Right lobe of liver (tissue), 6 donors: ENCODE measurements at regions not wholly inside any gene's neighbourhood (a gene's known extent, or its start where the extent isn't known, plus 50 kb on each side); places are given as distances from the start of the nearest gene placed in this dataset.

Experiments
- ATAC-seq, 4 donors: fragments of 200-7000 bp; cut with Tn5 transposase; one replicate each; pipeline ENCODE4 v1.9.1; 2020; ENCODE audit warnings: mild to moderate bottlenecking in 4 of 4, moderate library complexity in 4 of 4
- DNase-seq, 3 donors: peaks; one replicate each; pipeline ENCODE4 v3.0.0-alpha.2; 2020
- H3K27ac ChIP-seq, 3 donors: fragments of 200-600 bp; one replicate each; pipeline ENCODE4 v1.8.0; 2022
- H3K27me3 ChIP-seq, 2 donors: fragments of 200-600 bp; one replicate each; pipeline ENCODE4 v1.8.0; 2022
- H3K36me3 ChIP-seq, 4 donors: fragments of 200-600 bp; sonication (generic) in 1 of 4; one replicate each; pipeline versions ENCODE4 v1.5.1 to v1.8.0; 2017 to 2022; ENCODE audit warnings: control low read depth in 1 of 4
- H3K4me1 ChIP-seq, 4 donors: fragments of 200-600 bp; sonication (generic) in 1 of 4; one replicate each; pipeline versions ENCODE4 v1.5.1 to v1.8.0; 2017 to 2022; ENCODE audit warnings: control low read depth in 1 of 4
- H3K4me3 ChIP-seq, 3 donors: fragments of 200-600 bp; one replicate each; pipeline ENCODE4 v1.8.0; 2022
- H3K9me3 ChIP-seq, 4 donors: fragments of 200-600 bp; sonication (generic) in 1 of 4; one replicate each; pipeline versions ENCODE4 v1.5.1 to v1.8.0; 2017 to 2022; ENCODE audit warnings: control low read depth in 1 of 4
- POLR2A ChIP-seq: fragments of 450-650 bp; IDR thresholded peaks from one replicate; pipeline ENCODE4 v1.6.1; 2017; ENCODE audit warnings: antibody characterized with exemption, mild to moderate bottlenecking
- WGBS: methylation state at CpG from one replicate; pipeline ENCODE4 v1.1.6; 2018; ENCODE audit warnings: low coverage, low lambda C conversion rate; ENCODE audit not compliant: insufficient coverage; ENCODE audit errors: missing lambda C conversion rate; 5-methylcytosine and 5-hydroxymethylcytosine counted together
- intact Hi-C, 2 donors: fragments of 100-400 bp; cut with DNase I; formaldehyde crosslinking; loops; one replicate each; pipeline versions ENCODE4 v1.11.2 to v1.14.1; 2022
- TF ChIP-seq, protein P1 (sequence below), 4 donors: fragments of 200-600 bp in 3 of 4; fragments of 450-650 bp in 1 of 4; IDR thresholded peaks; one replicate each; pipeline versions ENCODE4 v1.5.1 to v1.8.0; 2016 to 2022; ENCODE audit warnings: antibody characterized with exemption in 4 of 4, mild to moderate bottlenecking in 2 of 4
- donor health status: DM: no; HTN: yes; CAD: no.
- donor health status: DM: no; HTN: no; CAD: no.
- donor health status: DM: no; HTN: no; CAD: no.
- donor health status: DM: no; HTN: yes; CAD: no.
- donor health status: DM: no; HTN: yes; CAD: no.

DNA sequence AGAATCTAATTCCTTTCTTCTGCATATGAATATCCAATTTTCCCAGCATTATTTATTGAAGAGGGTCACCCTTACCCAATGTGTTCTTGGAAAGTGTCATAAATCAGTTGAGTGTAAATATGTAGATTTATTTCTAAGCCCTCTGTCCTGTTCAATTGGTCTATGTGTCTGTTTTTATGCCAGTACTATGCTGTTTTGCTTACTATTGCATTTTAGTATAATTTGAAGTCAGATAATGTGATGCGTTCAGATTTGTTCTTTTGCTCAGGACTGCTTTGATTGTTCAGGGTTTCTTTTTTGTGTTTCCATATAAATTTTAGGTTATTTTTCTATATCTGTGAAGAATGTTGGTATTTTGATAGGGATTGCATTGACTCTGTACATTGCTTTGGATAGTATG, 420.4 kb upstream of the MIS18BP1 start:
- no peak for DNase-seq
- Histone ChIP-seq H3K4me3 (no peak overlapping the region), H3K36me3 (no peaks in the 10 kb centered on the region), H3K9me3 (no peaks in the 10 kb centered on the region), H3K4me1 (no peaks in the 10 kb centered on the region), H3K27me3 (no peaks in the 10 kb centered on the region), H3K27ac (no peak overlapping the region)
- ATAC-seq, result no peak
- WGBS, result 77% methylated on average over 1 of the region's 1 CpG
- intact Hi-C loops, result no loop called here
- TF ChIP-seq, protein P1, sequence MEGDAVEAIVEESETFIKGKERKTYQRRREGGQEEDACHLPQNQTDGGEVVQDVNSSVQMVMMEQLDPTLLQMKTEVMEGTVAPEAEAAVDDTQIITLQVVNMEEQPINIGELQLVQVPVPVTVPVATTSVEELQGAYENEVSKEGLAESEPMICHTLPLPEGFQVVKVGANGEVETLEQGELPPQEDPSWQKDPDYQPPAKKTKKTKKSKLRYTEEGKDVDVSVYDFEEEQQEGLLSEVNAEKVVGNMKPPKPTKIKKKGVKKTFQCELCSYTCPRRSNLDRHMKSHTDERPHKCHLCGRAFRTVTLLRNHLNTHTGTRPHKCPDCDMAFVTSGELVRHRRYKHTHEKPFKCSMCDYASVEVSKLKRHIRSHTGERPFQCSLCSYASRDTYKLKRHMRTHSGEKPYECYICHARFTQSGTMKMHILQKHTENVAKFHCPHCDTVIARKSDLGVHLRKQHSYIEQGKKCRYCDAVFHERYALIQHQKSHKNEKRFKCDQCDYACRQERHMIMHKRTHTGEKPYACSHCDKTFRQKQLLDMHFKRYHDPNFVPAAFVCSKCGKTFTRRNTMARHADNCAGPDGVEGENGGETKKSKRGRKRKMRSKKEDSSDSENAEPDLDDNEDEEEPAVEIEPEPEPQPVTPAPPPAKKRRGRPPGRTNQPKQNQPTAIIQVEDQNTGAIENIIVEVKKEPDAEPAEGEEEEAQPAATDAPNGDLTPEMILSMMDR (IDR thresholded peaks at IDR 0.05), result no peak
- no peak for TF ChIP-seq POLR2A

DNA sequence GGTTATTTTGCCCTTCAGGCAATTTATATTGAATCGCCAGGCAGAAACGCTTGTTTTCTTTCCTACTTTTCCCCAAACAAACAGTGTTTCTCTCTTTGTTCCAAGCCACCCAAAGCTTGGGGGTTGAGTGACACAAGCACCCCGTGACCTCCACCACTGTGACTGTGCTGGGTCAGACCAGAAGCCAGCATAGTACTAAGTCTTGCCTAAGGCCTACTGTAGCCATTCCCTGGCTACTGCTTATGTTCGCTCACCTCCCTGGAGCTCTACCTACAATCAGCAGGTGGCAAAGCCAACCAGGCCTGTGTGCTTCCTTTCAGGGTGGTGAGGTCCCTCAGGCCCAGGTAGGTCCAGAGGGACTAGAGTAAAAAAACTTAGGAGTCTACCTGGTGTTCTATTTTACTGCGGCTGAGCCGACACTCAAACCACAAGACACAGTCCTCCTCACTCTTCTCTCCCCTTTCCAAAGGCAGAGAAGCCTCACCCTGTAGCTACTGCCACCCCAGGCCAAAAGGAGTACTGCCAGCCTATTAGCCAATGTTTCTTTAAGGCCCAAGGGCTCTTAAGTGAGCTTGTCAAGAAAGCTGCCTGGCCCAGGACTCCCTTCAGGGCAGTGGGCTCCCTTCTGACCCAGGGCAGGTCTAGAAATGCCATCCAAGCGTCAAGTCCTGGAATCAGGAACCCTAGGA, 411.8 kb upstream of the MIS18BP1 start:
- no peaks in the 10 kb centered on the region for H3K36me3 ChIP-seq
- H3K4me3 ChIP-seq, result no peak overlapping the region
- H3K27ac ChIP-seq, result no peak overlapping the region
- DNase-seq (no peak), ATAC-seq (no peak)
- H3K27me3 ChIP-seq, result no peaks in the 10 kb centered on the region
- no peaks in the 10 kb centered on the region for H3K9me3 ChIP-seq
- intact Hi-C loops, result no loop called here
- H3K4me1 ChIP-seq, result no peaks in the 10 kb centered on the region
- TF ChIP-seq, protein P1 (IDR thresholded peaks at IDR 0.05), result no peak
- TF ChIP-seq POLR2A, result no peak
- 45% methylated on average over 4 of the region's 7 CpGs for WGBS

DNA sequence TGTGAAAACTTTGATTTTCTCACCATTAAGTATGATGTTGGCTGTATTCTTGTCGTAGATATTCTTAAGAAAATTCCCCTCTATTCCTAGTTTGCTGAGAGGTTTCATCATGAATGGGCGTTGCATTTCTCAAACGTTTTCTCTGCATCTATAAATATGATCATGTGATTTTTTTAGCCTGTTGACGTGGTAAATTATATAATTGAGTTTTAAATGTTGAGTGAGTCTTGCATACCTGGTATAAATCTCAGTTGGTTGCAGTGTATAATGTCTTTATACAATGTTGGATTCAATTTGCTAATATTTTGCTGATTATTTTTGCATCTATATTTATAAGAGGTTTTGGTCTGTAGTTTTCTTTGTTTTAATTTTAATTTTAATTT, 405.9 kb upstream of the MIS18BP1 start:
- Histone ChIP-seq H3K4me1 (no peaks in the 10 kb centered on the region), H3K9me3 (no peaks in the 10 kb centered on the region), H3K27me3 (no peaks in the 10 kb centered on the region), H3K36me3 (no peaks in the 10 kb centered on the region), H3K27ac (no peak overlapping the region), H3K4me3 (no peak overlapping the region)
- no peak for TF ChIP-seq POLR2A
- TF ChIP-seq, protein P1 (IDR thresholded peaks at IDR 0.05), result no peak
- WGBS, result 20% methylated on average over 4 of the region's 4 CpGs
- no peak for ATAC-seq
- intact Hi-C loops, result no loop called here
- DNase-seq, result no peak

GRCh38 chr14:45658226-45658916, 405.4 kb upstream of the MIS18BP1 start:
- Histone ChIP-seq H3K4me1 (no peaks in the 10 kb centered on the region), H3K27ac (no peak overlapping the region), H3K9me3 (no peaks in the 10 kb centered on the region), H3K4me3 (no peak overlapping the region), H3K27me3 (no peaks in the 10 kb centered on the region), H3K36me3 (no peaks in the 10 kb centered on the region)
- ATAC-seq (no peak), DNase-seq (no peak)
- intact Hi-C loops, result no loop called here
- 40% methylated on average over 3 of the region's 3 CpGs for WGBS
- no peak for TF ChIP-seq POLR2A
- TF ChIP-seq, protein P1 (IDR thresholded peaks at IDR 0.05), result no peak
